Mucosa of rectum (tissue), 2 donors: ENCODE measurements at regions not wholly inside any gene's neighbourhood (a gene's known extent, or its start where the extent isn't known, plus 50 kb on each side); places are given as distances from the start of the nearest gene placed in this dataset.
"Not testable (repeated sequence)": the region's sequence is repeated elsewhere in the genome, so short reads cannot be mapped to it uniquely, and the experiment has no call there.

Experiments
- H3K27ac ChIP-seq, 2 donors: one replicate each; pipeline ENCODE4 v1.7.0; 2013; ENCODE audit warnings: inconsistent platforms in 2 of 2, low read depth in 2 of 2, low read length in 2 of 2
- H3K27me3 ChIP-seq, 2 donors: one replicate each; pipeline ENCODE4 v1.7.0; 2013; ENCODE audit warnings: low read length in 2 of 2; ENCODE audit not compliant: control insufficient read depth in 2 of 2, insufficient read depth in 2 of 2
- H3K36me3 ChIP-seq, 2 donors: one replicate each; pipeline ENCODE4 v1.7.0; 2013; ENCODE audit warnings: low read length in 2 of 2; ENCODE audit not compliant: control insufficient read depth in 2 of 2, insufficient read depth in 2 of 2
- H3K4me1 ChIP-seq, 2 donors: one replicate each; pipeline ENCODE4 v1.7.0; 2013; ENCODE audit warnings: low read length in 2 of 2, mild to moderate bottlenecking in 1 of 2; ENCODE audit not compliant: control insufficient read depth in 2 of 2, insufficient read depth in 2 of 2
- H3K4me3 ChIP-seq, 2 donors: one replicate each; pipeline ENCODE4 v1.7.0; 2013; ENCODE audit warnings: low read length in 2 of 2
- H3K9ac ChIP-seq, 2 donors: one replicate each; pipeline ENCODE4 v1.7.0; 2013; ENCODE audit warnings: low read length in 2 of 2, low read depth in 1 of 2, mild to moderate bottlenecking in 1 of 2
- H3K9me3 ChIP-seq, 2 donors: one replicate each; pipeline ENCODE4 v1.7.0; 2013; ENCODE audit warnings: low read length in 2 of 2; ENCODE audit not compliant: control insufficient read depth in 2 of 2
- donor health status: healthy.
- donor health status: Normal muscosa, but diverticular disease.

DNA sequence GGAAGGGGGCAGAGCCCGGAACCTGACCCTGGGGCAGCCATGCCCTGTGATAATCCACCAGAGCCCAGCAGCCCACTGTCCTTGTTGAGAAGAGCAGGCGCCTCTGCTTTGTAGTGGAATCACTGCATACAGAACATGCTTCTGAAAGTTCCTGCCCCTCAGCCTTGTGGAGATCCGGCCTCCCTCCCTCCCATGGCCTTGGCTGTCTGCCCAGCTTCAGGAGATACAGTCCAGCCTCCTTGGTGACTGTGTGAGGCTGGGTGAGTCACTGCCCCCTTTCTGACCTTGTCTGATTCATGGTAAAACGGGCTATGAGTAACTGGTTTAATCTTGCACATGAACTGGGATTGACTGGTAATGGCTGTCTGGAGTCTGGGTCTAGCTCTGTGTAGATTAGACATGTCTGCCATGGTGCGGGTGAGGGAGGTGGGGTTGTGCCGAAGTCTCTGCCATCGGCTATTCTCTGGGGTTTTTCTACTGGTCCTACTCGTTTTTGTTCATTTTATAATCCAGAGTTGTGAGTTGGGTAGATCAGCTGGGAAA lies 144.0 kb upstream of the ZNF469 start:
- H3K9ac ChIP-seq, H3K9me3 ChIP-seq, H3K4me3 ChIP-seq, H3K4me1 ChIP-seq, H3K27ac ChIP-seq, H3K27me3 ChIP-seq, H3K36me3 ChIP-seq: not testable (repeated sequence)

DNA sequence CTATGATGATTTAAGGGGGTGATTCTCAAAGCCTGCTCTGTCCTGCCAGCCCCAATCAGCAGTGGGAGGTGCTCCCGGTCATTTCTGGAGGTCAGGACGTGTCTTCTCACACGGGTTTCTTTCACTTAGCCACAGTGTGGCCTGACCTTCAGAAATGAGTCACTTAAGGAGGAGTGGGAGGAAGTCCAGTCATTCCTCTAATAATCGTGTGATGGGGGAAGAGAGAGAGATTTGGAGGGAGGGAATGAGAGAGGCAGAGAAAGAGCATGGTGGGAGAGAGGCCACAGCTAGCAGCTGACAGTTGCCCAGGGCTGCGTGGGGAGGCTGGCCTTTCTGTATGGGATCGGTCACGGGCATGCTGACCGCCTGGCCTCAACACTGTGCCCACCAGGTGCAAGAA lies 142.6 kb upstream of the ZNF469 start:
- not testable (repeated sequence) for H3K27me3 ChIP-seq, H3K4me3 ChIP-seq, H3K27ac ChIP-seq, H3K9ac ChIP-seq, H3K9me3 ChIP-seq, H3K4me1 ChIP-seq, H3K36me3 ChIP-seq

DNA sequence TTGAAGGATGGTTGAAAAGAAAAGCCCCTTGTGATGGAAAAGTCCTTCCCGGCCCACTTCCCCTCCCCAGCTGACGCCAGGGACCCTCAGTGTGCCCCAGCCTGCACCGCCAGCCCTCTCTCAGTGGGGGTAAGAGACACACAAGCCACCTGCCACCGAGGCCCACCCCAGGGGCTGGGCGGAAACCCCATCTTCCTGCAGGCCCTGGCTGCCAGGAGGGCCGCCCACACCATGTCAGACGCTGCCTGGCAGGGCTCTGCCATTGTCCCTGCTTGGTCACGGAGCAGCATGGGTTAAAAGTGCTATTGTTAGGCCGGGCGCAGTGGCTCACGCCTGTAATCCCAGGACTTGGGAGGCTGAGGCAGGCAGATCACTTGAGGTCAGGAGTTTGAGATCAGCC lies 142.0 kb upstream of the ZNF469 start:
- H3K4me3 ChIP-seq, H3K27me3 ChIP-seq, H3K4me1 ChIP-seq, H3K9me3 ChIP-seq, H3K36me3 ChIP-seq, H3K9ac ChIP-seq, H3K27ac ChIP-seq: not testable (repeated sequence)

DNA sequence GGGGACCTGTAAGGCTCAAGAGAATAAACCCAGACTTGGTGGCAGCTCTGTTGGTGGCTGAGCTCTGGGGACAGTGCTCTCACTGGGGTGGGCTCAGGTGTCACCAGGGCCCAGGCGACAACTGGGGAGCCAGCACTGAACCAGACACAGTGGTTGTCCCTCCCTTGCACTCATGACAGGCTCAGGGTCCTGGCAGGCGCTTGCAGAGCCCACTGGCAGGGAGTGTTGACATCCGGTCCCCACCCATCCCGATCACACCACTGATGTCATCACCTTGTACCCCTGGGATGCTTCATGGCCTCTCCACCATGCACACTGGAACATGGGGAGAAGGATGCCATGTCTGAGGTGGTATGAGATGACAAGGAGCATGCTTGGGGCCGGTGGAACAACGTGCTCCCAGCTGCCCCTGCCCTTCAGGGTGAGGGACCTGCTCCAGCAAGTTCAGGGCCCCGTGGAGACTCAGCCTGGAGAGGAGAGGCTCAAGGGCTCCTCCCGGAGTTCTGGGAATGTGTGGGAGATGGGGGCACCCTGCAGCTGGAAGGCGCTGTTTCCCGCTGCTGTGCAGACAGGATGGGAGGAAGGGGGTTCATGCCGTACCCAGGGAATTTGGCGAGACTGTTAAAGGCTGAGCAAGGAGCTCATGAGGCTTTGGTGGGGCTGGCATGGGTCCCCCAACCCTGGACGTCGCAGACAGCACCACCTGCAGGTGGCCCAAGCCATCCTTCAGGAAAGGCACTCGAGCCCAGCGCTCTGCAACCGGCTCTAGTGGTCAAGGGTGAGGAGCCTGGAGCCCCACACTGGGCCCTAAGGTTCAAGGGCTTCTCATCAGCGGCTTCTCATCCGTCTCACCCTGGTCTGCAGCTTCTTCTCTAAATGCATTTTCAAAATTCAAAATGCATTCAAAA lies 141.1 kb upstream of the ZNF469 start:
- H3K9me3 ChIP-seq, H3K27me3 ChIP-seq, H3K27ac ChIP-seq, H3K4me1 ChIP-seq, H3K4me3 ChIP-seq, H3K9ac ChIP-seq, H3K36me3 ChIP-seq: not testable (repeated sequence)

DNA sequence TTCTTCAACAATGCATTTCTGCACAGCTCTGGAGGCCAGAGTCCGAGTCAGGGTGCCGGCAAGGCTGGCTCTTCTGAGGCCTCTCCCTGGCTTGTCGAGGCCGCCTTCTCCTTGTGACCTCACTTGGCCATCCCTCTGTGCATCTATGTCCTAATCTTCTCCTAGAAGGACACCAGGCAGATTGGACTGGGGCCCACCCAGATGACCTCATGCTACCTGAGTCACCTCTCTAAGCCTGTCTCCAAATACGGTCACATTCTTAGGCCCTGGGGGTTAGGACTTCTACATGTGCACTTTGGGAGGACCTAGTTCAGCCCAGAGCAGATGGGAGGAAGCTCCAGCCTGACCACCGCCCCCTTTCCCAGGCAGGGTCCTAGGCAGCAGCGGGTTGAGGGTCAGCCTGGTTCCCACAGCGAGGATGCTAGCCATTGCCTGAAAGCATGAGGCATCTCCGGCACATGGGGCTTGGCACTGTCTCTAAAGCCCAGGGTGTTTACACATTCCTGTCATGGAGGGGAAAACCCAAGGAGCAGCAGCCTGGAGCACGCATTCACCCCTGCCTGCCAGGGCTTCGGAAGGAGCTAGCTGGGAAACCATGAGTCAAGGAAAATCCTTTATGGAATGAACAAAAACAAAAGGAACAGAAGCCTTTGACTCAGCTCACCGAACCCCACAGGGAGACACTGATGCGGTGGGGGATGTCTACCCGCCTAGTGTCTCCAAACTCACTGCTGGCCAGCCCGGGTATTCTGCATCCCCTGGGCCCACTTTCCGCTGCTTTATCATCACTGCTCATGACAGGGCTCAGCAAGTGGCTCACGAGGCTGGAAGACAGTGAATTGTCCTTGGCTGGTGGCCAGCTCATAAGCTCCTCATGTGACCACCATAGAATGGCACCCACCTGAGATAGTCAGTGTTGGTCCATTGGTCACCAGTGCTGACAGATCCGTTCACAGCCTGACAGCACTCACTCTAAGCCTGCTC lies 140.2 kb upstream of the ZNF469 start:
- not testable (repeated sequence) for H3K4me3 ChIP-seq, H3K27me3 ChIP-seq, H3K4me1 ChIP-seq, H3K36me3 ChIP-seq, H3K9ac ChIP-seq, H3K27ac ChIP-seq, H3K9me3 ChIP-seq

DNA sequence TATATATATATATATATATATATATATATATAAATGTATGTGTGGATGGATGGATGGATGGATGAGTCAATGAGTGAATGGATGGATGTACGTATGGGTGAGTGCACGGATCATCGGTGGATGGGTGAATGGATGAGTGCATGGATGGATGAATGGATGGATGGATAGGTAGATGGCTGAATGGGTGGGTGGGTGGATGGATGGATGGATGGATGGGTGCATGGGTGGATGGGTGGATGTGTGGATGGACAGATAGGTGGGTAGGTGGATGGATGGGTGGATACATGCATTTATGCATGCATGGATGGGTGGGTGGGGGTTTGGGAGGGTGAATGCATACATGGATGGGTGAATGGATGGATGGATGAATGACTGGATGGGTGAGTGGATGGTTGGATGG lies 138.8 kb upstream of the ZNF469 start:
- H3K36me3 ChIP-seq, H3K9me3 ChIP-seq, H3K4me3 ChIP-seq, H3K9ac ChIP-seq, H3K27me3 ChIP-seq, H3K27ac ChIP-seq, H3K4me1 ChIP-seq: not testable (repeated sequence)

DNA sequence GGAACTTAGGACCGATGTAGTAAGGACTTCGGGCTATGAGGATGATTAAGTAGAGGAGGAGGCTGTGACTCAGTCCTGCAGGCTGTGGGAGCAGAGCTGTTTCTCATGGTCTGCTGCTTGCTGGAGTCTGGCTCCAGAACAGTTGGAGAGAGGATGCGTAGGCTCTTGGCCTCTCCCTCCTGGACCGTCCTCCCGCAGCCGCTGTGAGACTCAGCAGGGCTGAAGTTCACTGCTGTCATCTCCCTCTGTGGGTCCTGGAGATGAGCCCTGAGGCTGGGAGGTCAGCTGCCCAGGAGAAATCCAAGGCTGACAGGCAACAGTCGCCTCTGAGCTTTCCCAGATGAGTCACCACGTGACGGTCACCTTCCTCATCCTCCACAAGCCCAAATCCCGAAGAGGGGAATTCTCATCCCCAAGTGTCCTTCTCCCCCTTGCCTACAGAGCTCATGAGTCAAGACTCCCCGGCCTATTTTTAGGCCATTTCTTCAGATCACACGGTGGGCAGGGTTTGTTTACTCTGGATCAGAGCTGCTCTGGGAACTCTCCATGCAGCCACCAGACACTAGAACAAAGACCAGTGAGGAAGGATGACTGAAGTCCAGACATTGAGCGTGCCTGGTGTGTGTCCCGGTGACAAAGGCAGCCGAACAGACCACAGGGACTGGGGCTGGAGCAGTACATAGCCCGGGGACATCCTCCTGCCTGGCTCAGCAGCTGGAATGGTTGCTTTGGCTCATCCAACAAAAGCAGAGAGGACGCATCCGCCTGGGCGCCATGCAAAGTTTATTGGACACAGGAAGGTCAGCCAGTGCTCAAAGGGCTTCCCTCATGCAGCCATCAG lies 137.3 kb upstream of the ZNF469 start:
- H3K4me1 ChIP-seq, H3K27me3 ChIP-seq, H3K4me3 ChIP-seq, H3K36me3 ChIP-seq, H3K27ac ChIP-seq, H3K9me3 ChIP-seq, H3K9ac ChIP-seq: not testable (repeated sequence)

DNA sequence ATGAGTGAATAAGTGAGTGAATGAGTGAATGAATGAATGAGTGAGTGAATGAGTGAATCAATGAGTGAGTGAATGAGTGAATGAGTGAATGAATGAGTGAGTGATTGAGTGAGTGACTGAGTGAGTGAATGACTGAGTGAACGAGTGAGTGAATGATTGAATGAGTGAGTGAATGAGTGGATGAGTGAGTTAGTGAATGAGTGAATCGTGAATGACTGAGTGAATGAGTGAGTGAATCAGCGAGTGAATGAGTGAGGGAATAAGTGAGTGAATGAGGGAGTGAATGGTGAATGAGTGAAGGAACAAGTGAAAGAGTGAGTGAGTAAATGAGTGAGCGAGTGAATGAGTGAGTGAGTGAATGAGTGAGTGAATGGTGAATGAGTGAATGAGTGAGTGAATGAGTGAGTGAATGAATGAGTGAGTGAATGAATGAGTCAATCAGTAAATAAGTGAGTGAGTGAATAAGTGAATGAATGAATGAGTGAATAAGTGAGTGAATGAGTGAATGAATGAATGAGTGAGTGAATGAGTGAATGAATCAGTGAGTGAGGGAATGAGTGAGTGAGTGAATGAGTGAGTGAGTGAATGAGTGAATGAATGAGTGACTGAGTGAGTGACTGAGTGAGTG lies 135.7 kb upstream of the ZNF469 start:
- not testable (repeated sequence) for H3K9me3 ChIP-seq, H3K4me1 ChIP-seq, H3K27ac ChIP-seq, H3K4me3 ChIP-seq, H3K36me3 ChIP-seq, H3K9ac ChIP-seq, H3K27me3 ChIP-seq

DNA sequence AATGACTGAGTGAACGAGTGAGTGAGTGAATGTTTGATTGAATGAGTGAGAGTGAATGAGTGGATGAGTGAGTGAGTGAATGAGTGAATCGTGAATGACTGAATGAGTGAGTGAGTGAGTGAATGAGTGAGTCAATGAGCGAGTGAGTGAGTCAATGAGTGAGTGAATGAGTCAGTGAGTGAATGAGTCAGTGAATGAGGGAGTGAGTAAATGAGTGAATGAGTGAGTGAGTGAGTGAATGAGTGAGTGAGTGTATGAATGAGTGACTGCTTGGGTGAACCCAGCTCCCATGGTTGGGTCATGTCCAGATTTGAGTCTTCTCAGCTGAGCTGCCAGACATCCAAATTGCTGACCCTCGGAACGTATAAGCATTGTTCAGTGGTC lies 135.2 kb upstream of the ZNF469 start:
- not testable (repeated sequence) for H3K9me3 ChIP-seq, H3K27ac ChIP-seq, H3K4me1 ChIP-seq, H3K9ac ChIP-seq, H3K27me3 ChIP-seq, H3K4me3 ChIP-seq, H3K36me3 ChIP-seq
